GM19467 (cell line): ENCODE measurements at regions not wholly inside any gene's neighbourhood (a gene's known extent, or its start where the extent isn't known, plus 50 kb on each side); places are given as distances from the start of the nearest gene placed in this dataset.
"Not testable (repeated sequence)": the region's sequence is repeated elsewhere in the genome, so short reads cannot be mapped to it uniquely, and the experiment has no call there.

Source experiments
- ATAC-seq: cut with Tn5 transposase; IDR thresholded peaks from one replicate; pipeline ENCODE4 v1.9.1; 2021; ENCODE audit warnings: mild to moderate bottlenecking, moderate library complexity; ENCODE audit not compliant: unreplicated experiment

DNA sequence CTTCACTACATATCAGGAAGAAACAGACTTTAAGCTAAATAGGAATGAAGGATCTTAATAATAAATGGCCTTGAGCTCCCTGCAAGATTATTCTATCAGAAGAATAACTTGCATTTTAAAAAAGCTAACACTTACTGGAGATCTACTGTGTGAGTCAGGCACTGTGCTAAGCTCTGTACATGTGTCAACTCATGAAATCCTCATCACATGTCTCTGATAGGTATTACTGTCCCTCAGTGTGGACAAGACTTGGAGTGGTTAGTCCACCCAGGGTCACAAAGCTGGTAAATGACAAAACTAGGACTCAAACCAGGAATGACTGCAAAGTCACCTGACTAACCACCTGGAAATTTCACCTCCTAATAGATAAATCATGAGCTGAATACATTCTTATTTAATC, 57.1 kb upstream of the KCTD7 start:
- ATAC-seq = no peak

DNA sequence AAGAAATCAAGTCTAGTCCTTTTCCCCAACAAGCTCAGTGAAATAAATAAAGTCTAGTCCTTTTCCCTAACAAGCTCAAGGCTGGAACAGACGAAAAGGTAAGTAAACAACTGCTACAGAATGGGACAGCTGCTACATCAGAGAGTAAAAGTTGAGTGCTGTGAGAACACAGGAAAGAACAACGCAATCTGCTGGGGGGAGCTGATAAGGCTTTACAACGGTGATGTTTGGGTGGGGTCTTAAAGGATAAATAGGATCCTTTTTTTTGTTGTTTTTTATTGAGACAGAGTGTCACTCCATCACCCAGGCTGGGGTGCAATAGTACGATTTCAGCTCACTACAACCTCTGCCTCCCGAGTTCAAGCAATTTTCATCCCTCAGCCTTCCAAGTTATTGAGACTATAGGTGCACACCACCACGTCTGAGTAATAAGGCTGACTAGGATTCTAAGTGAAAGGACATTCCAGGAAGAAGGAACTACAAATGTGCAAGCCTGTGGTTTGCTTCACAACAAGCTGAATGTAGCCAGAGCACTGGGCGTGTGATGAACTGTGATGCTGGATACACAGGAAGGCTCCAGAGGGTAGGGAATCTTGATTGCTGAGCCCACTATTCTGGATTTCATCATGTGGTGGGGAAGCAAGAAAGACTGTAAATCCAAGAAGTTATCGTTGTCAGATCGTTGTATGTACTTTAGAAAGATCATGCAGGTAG, 54.7 kb upstream of the KCTD7 start:
- not testable (repeated sequence) for ATAC-seq

DNA sequence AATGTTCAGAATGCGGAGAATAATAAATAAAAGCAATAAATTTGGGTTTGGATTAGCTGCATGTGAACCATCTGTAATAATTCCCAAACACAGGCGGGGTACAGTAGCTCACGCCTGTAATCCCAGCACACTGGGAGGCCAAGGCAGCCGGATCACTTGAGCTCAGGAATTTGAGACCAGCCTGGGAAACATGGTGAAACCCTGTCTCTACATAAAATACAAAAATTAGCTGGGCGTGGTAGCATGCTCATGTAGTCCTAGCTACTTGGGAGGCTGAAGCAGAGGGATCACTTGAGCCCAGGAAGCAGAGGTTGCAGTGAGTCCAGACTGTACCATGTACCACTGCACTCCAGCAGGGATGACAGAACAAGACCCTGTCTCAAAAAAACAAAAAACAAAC, 53.9 kb upstream of the KCTD7 start:
- not testable (repeated sequence) for ATAC-seq

DNA sequence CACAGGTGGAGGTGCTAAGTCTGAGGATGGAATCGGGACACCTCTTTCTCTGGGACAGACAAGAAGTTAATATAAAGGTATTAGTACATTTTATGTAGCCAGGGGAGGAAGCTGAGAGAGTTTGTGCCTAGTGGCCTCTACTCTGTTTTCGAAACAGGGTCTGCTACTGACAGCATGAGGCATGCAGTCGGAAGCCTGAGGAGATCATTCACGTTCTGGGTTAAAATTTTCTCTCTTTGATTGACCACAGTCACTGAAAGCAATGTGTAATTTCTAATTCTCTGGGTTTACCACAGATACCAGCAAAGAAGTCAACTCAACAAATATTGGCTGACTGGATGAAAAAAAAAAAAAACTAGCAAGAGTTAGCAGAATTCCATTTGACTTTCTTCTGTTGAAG, 53.3 kb upstream of the KCTD7 start:
- no peak for ATAC-seq

DNA sequence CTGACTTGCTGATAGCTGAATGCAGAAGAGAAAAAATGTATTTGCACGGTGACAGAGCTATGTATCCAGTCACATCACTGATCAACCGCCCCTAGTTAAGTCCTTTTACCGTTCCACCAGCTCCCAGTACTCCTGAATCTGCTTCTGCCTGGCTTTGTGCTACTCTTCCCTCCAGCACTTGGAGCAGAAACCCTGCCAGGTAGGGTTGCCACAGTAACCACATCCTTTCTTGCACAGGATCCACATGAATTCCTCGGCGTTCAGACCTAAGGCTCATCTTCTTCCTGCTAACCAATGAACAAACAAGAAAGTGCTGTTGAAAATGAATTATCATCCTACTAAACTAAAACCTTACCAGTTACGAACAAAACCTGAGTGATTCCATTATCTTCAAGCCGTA, 52.0 kb upstream of the KCTD7 start:
- ATAC-seq = no peak
